ENCODE measurements at regions not wholly inside any gene's neighbourhood (a gene's known extent, or its start where the extent isn't known, plus 50 kb on each side); places are given as distances from the start of the nearest gene placed in this dataset.

- TF ChIP-seq POLR2A (IDR thresholded peaks at IDR 0.05; ENCODE audit: low read depth) (no peak), CTCF (IDR thresholded peaks at IDR 0.05) (no peak), EP300 (IDR thresholded peaks at IDR 0.05) (no peak)
These were observed 292.3 kb downstream of the RFPL4B start for GRCh38 chr6:112639391-112639831.
